Esophagus muscularis mucosa (tissue), 3 donors: ENCODE measurements at regions not wholly inside any gene's neighbourhood (a gene's known extent, or its start where the extent isn't known, plus 50 kb on each side); places are given as distances from the start of the nearest gene placed in this dataset.

Source experiments
- CTCF ChIP-seq, 3 experiments: fragments of 200-600 bp in 2 of 3; fragments of 450-650 bp in 1 of 3; sonication (generic) in 2 of 3; IDR thresholded peaks; one replicate each; pipeline ENCODE4 v1.5.1; 2017 to 2019; ENCODE audit warnings: antibody characterized with exemption in 3 of 3, mild to moderate bottlenecking in 2 of 3, moderate library complexity in 1 of 3
- POLR2A ChIP-seq: fragments of 450-650 bp; IDR thresholded peaks from one replicate; pipeline ENCODE4 v1.6.1; 2017; ENCODE audit warnings: antibody characterized with exemption, moderate library complexity, mild to moderate bottlenecking, low read depth
- POLR2AphosphoS5 ChIP-seq, 2 donors: sonication (generic); formaldehyde crosslinking; IDR thresholded peaks; one replicate each; pipeline ENCODE4 v1.6.1; 2017; ENCODE audit warnings: antibody characterized with exemption in 2 of 2

GRCh38 chr16:6146874-6147425, 1049.4 kb upstream of the EEF2KMT start:
- no peak for TF ChIP-seq CTCF (IDR thresholded peaks at IDR 0.05)
- TF ChIP-seq POLR2A, result no peak
- no peak for TF ChIP-seq POLR2AphosphoS5 (IDR thresholded peaks at IDR 0.05)
